ENCODE measurements at regions not wholly inside any gene's neighbourhood (a gene's known extent, or its start where the extent isn't known, plus 50 kb on each side); places are given as distances from the start of the nearest gene placed in this dataset.

GRCh38 chr1:50332941-50333594 lies 90.2 kb downstream of the DMRTA2 start (continued):
- TF ChIP-seq MIXL1 (CRISPR knock-in tag; IDR thresholded peaks at IDR 0.05), result no peak
- peak; percentile 77 for TF ChIP-seq RBM39 (IDR thresholded peaks at IDR 0.05; ENCODE audit: low read depth, low read length, poor library complexity, severe bottlenecking)
- peak; percentile 31; the same call in 1 of the 2 replicates for TF ChIP-seq YEATS4 (CRISPR knock-in tag; IDR thresholded peaks at IDR 0.05; ENCODE audit: borderline replicate concordance)
- TF ChIP-seq ZNF629 (CRISPR knock-in tag; conservative IDR thresholded peaks at IDR 0.05), result 0 out of 2 replicates have a peak, but pooled peaks have one; percentile 8
- TF ChIP-seq BORCS8-MEF2B (CRISPR knock-in tag; IDR thresholded peaks at IDR 0.05), result no peak
- peak; percentile 53; the same call in 1 of the 2 replicates for TF ChIP-seq FOXC1 (CRISPR knock-in tag; IDR thresholded peaks at IDR 0.05; ENCODE audit: borderline replicate concordance)
- TF ChIP-seq ZNF674 (CRISPR knock-in tag; IDR thresholded peaks at IDR 0.05; ENCODE audit: low read depth), result no peak
- TF ChIP-seq HNRNPLL (IDR thresholded peaks at IDR 0.05; ENCODE audit: low read depth, low read length, poor library complexity, severe bottlenecking), result peak; percentile 62
- TF ChIP-seq TMF1 (CRISPR knock-in tag; IDR thresholded peaks at IDR 0.05; ENCODE audit: low read depth), result no peak
- TF ChIP-seq, protein P1, sequence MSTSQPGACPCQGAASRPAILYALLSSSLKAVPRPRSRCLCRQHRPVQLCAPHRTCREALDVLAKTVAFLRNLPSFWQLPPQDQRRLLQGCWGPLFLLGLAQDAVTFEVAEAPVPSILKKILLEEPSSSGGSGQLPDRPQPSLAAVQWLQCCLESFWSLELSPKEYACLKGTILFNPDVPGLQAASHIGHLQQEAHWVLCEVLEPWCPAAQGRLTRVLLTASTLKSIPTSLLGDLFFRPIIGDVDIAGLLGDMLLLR (CRISPR knock-in tag; IDR thresholded peaks at IDR 0.05), result no peak
- peak; percentile 21 for TF ChIP-seq AGO1 (IDR thresholded peaks at IDR 0.05; ENCODE audit: low read depth, low read length, poor library complexity, severe bottlenecking)
- TF ChIP-seq ZNF501 (CRISPR knock-in tag; IDR thresholded peaks at IDR 0.05), result peak; percentile 26; the same call in 1 of the 2 replicates
- TF ChIP-seq HMGXB4 (CRISPR knock-in tag; IDR thresholded peaks at IDR 0.05; ENCODE audit: borderline replicate concordance in 1 of 2, low read depth in 1 of 2), result peak; percentile 67 to 77
- TF ChIP-seq SNAPC2 (CRISPR knock-in tag; IDR thresholded peaks at IDR 0.05), result no peak
- TF ChIP-seq, protein P2, sequence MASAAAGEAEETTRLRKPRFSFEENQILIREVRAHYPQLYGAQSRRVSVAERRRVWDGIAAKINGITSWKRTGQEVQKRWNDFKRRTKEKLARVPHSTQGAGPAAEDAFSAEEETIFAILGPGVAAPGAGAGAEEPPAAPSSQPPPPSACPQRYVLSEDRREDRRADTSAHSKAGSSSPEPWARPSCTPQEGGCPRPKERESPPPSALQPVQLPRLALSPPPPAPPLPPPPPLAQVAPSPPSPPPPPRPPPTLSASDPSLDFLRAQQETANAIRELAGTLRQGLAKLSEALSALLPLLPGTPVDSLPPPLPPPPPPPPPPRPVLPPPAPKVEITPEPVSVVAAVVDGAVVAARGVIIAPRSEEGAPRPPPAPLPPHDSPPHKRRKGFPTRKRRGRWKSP (CRISPR knock-in tag; IDR thresholded peaks at IDR 0.05), result no peak
- peak; percentile 30; the same call in 1 of the 2 replicates for TF ChIP-seq ZFX (CRISPR knock-in tag; IDR thresholded peaks at IDR 0.05; ENCODE audit: low read depth)
- no peak for TF ChIP-seq ZNF232 (CRISPR knock-in tag; IDR thresholded peaks at IDR 0.05; ENCODE audit: borderline replicate concordance)
- peak; percentile 24; the same call in 1 of the 2 replicates for TF ChIP-seq ARID5B (CRISPR knock-in tag; IDR thresholded peaks at IDR 0.05)
- TF ChIP-seq PHF8 (CRISPR knock-in tag; IDR thresholded peaks at IDR 0.05), result peak; percentile 11; the same call in 1 of the 2 replicates
- TF ChIP-seq ZNF589 (CRISPR knock-in tag; conservative IDR thresholded peaks at IDR 0.05), result no peak
- peak; percentile 24; the same call in 1 of the 2 replicates for TF ChIP-seq KDM5B (CRISPR knock-in tag; IDR thresholded peaks at IDR 0.05; ENCODE audit: borderline replicate concordance)
- no peak for TF ChIP-seq ZNF430 (CRISPR knock-in tag; IDR thresholded peaks at IDR 0.05)
